MM.1S (cell line): ENCODE measurements at regions not wholly inside any gene's neighbourhood (a gene's known extent, or its start where the extent isn't known, plus 50 kb on each side); places are given as distances from the start of the nearest gene placed in this dataset.

Experiments used
- EZH2phosphoT487 ChIP-seq: fragments of 300-600 bp; sonication (generic); IDR thresholded peaks from 2 replicates; pipeline ENCODE4 v1.6.1; 2018; ENCODE audit warnings: antibody characterized with exemption, low read length
- TF ChIP-seq, protein P1 (sequence below): fragments of 300-600 bp; sonication (generic); IDR thresholded peaks from 2 replicates; pipeline ENCODE4 v1.5.1; 2016; ENCODE audit warnings: antibody characterized with exemption, low read length, mixed read lengths

DNA sequence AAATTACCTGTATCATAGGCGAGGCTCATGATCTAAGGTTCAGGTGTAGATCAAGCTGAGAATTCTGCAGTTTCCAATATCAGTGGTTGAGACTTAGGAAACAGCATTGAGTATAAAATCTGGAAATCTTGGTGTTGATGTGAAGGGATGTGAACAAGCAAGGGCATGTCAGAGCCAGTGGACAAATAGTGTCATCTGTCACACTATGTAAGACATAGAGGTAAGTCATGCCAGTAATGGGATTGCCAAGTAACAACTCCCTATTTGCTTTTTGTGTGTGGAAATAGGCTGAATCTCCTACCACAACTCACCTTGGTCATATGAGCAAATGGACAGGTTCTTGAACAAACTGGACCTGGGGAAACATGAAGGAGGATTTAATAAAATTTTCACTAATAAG lies 334.5 kb upstream of the EMCN start:
- TF ChIP-seq, protein P1, sequence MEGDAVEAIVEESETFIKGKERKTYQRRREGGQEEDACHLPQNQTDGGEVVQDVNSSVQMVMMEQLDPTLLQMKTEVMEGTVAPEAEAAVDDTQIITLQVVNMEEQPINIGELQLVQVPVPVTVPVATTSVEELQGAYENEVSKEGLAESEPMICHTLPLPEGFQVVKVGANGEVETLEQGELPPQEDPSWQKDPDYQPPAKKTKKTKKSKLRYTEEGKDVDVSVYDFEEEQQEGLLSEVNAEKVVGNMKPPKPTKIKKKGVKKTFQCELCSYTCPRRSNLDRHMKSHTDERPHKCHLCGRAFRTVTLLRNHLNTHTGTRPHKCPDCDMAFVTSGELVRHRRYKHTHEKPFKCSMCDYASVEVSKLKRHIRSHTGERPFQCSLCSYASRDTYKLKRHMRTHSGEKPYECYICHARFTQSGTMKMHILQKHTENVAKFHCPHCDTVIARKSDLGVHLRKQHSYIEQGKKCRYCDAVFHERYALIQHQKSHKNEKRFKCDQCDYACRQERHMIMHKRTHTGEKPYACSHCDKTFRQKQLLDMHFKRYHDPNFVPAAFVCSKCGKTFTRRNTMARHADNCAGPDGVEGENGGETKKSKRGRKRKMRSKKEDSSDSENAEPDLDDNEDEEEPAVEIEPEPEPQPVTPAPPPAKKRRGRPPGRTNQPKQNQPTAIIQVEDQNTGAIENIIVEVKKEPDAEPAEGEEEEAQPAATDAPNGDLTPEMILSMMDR: no peak
- TF ChIP-seq EZH2phosphoT487: no peak
